Lower lobe of right lung (tissue), 2 donors: ENCODE measurements at regions not wholly inside any gene's neighbourhood (a gene's known extent, or its start where the extent isn't known, plus 50 kb on each side); places are given as distances from the start of the nearest gene placed in this dataset.

Source experiments
- ATAC-seq, 2 donors: fragments of 200-7000 bp; cut with Tn5 transposase; one replicate each; pipeline ENCODE4 v1.9.1; 2020 to 2022; ENCODE audit warnings: mild to moderate bottlenecking in 2 of 2, moderate library complexity in 2 of 2
- DNase-seq: peaks from one replicate; pipeline ENCODE4 v3.0.0-alpha.2; 2020
- H3K27ac ChIP-seq: fragments of 200-600 bp; one replicate; pipeline ENCODE4 v1.8.0; 2022
- H3K27me3 ChIP-seq: fragments of 200-600 bp; one replicate; pipeline ENCODE4 v1.8.0; 2022; ENCODE audit warnings: low read depth
- H3K36me3 ChIP-seq: fragments of 200-600 bp; one replicate; pipeline ENCODE4 v1.8.0; 2022; ENCODE audit warnings: mild to moderate bottlenecking
- H3K4me1 ChIP-seq: fragments of 200-600 bp; one replicate; pipeline ENCODE4 v1.8.0; 2022
- H3K4me3 ChIP-seq: fragments of 200-600 bp; one replicate; pipeline ENCODE4 v1.8.0; 2022; ENCODE audit warnings: mild to moderate bottlenecking
- H3K9me3 ChIP-seq: fragments of 200-600 bp; one replicate; pipeline ENCODE4 v1.8.0; 2022
- intact Hi-C: fragments of 100-400 bp; cut with DNase I; formaldehyde crosslinking; loops from one replicate; pipeline ENCODE4 v1.11.0; 2022
- TF ChIP-seq, protein P1 (sequence below): fragments of 200-600 bp; IDR thresholded peaks from one replicate; pipeline ENCODE4 v1.8.0; 2022; ENCODE audit warnings: antibody characterized with exemption, mild to moderate bottlenecking
- donor health status: DM: no; HTN: yes; CAD: no; lungs with severe emphysema.

DNA sequence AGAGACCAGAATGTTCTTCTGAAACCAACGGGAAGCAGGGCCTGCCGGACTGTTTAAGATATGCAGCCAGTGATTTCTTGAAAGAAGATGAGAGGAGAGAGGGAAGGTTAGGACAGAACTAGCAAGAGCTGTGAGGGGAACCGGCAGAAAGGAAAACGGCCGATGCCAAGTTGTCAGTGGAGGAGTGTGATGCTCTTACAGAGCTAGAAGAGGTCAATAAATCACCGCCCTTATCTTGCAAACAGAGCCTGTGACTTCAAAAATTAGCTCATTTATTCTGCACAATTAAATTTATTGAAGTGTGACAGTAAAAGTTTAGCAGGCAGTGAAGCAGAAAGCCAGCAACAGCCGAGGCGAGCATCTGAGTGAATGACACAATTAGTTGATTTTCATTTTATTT, 509.5 kb upstream of the ID4 start:
- ATAC-seq (no peak), DNase-seq (no peak)
- no peaks in the 10 kb centered on the region for H3K9me3 ChIP-seq
- intact Hi-C loops = no loop called here
- H3K4me1 ChIP-seq = peaks cover 6% of the 10 kb centered on the region
- no peaks in the 10 kb centered on the region for H3K36me3 ChIP-seq
- H3K27ac ChIP-seq = no peak overlapping the region
- no peak overlapping the region for H3K4me3 ChIP-seq
- TF ChIP-seq, protein P1, sequence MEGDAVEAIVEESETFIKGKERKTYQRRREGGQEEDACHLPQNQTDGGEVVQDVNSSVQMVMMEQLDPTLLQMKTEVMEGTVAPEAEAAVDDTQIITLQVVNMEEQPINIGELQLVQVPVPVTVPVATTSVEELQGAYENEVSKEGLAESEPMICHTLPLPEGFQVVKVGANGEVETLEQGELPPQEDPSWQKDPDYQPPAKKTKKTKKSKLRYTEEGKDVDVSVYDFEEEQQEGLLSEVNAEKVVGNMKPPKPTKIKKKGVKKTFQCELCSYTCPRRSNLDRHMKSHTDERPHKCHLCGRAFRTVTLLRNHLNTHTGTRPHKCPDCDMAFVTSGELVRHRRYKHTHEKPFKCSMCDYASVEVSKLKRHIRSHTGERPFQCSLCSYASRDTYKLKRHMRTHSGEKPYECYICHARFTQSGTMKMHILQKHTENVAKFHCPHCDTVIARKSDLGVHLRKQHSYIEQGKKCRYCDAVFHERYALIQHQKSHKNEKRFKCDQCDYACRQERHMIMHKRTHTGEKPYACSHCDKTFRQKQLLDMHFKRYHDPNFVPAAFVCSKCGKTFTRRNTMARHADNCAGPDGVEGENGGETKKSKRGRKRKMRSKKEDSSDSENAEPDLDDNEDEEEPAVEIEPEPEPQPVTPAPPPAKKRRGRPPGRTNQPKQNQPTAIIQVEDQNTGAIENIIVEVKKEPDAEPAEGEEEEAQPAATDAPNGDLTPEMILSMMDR = no peak
- no peaks in the 10 kb centered on the region for H3K27me3 ChIP-seq

DNA sequence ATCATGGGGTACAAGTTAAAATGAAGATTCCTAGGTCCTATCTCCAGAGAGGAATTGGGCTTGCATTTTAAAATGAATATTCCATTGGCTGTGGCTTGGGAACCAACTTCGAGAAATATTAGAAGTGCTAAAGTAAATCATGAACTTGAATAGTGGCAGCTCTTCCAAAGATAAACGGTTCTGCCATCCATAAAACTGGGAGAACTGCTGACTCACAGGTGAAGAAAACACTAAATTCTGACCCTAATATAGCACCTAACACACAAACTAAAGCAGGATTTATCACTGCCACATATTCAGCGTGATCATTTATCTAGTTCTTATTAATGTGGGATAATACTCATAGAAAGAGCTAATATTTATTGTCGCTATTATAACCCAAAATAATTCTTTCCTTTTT, 508.1 kb upstream of the ID4 start:
- Histone ChIP-seq H3K9me3 (no peaks in the 10 kb centered on the region), H3K36me3 (no peaks in the 10 kb centered on the region), H3K4me1 (no peaks in the 10 kb centered on the region), H3K4me3 (no peak overlapping the region), H3K27me3 (no peaks in the 10 kb centered on the region), H3K27ac (no peak overlapping the region)
- TF ChIP-seq, protein P1 = no peak
- DNase-seq (no peak), ATAC-seq (no peak)
- intact Hi-C loops = no loop called here

DNA sequence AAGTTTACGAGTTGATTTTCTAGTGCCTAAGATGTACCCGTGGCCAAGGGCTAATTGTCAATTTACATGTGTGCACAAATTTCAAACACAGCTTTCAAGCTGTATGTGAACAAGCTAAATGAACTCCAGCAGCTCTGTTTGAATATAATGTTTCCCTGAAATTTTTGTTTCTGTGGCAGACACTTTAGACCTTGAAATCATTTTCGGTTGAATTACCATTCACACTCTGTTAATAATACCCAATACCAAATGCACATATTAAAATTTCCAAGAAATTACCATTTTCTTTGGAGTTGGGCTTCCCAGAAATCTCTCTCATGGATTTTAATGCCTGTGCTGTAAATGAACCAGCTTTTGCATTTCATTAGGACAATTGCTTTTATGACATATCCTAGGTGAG, 506.1 kb upstream of the ID4 start:
- ATAC-seq = no peak
- intact Hi-C loops = no loop called here
- TF ChIP-seq, protein P1 = no peak

DNA sequence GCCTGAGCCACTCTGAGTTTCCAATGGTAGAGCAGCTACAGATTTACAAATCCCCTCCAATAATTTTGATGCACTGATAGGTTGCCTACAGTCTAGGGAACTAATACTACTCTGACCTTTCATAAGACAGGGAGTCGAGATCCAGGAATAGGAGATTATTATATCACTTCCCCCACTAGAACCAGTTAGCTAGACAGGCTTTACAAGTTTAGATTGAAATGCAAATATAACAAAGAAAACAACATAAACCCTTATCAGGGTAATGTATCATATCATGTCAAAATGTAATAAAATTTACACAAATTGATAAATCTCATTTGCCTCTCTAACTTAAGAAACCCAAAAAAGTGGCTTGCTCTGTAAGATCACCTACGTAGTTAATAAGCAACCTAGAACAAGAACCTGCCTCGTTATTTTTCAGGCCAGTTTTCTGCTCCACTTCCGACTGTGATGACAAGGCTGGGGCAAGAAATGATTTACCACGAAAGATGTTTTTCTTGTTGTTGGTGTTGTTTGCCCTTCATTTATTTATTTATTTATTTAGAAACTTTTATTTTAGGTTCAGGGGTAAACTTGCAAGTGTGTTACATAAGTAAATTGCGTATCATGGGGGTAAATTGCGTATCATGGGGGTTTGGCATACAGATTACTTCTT, 504.2 kb upstream of the ID4 start:
- no peak overlapping the region for H3K4me3 ChIP-seq
- ATAC-seq (no peak), DNase-seq (no peak)
- no peaks in the 10 kb centered on the region for H3K9me3 ChIP-seq
- H3K4me1 ChIP-seq = no peaks in the 10 kb centered on the region
- TF ChIP-seq, protein P1 = no peak
- H3K27me3 ChIP-seq = no peaks in the 10 kb centered on the region
- no peaks in the 10 kb centered on the region for H3K36me3 ChIP-seq
- intact Hi-C loops = no loop called here
- H3K27ac ChIP-seq = no peak overlapping the region

More for the DNA sequence above, 506.1 kb upstream of the ID4 start:
- Histone ChIP-seq H3K36me3 (no peaks in the 10 kb centered on the region), H3K4me1 (no peaks in the 10 kb centered on the region), H3K9me3 (no peaks in the 10 kb centered on the region), H3K4me3 (no peak overlapping the region), H3K27me3 (no peaks in the 10 kb centered on the region), H3K27ac (no peak overlapping the region)
- no peak for DNase-seq

DNA sequence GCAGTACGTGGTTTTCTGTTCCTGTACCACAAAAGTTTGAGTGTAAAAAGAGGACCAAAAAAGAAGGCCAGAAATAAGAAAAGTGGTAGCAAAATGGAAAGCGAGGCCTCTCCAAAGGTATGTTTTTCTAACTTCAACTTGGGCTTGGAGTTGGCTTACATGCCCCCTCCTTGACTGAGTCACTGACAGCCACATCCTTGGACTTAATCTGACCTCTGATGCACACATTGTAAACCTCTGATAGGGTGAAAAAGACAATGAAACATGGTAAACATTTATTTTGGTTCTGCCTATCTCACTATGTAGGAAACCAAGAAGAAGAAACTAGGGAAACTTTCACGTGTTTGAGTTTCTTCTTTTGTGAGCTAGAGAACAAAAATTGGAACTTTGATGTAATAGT, 503.2 kb upstream of the ID4 start:
- DNase-seq (no peak), ATAC-seq (no peak)
- TF ChIP-seq, protein P1 = no peak
- intact Hi-C loops = no loop called here
- no peaks in the 10 kb centered on the region for H3K27me3 ChIP-seq
- H3K4me3 ChIP-seq = no peak overlapping the region
- no peaks in the 10 kb centered on the region for H3K4me1 ChIP-seq
- H3K36me3 ChIP-seq = no peaks in the 10 kb centered on the region
- no peak overlapping the region for H3K27ac ChIP-seq
- no peaks in the 10 kb centered on the region for H3K9me3 ChIP-seq
